T-cell (primary cell): ENCODE measurements at regions not wholly inside any gene's neighbourhood (a gene's known extent, or its start where the extent isn't known, plus 50 kb on each side); places are given as distances from the start of the nearest gene placed in this dataset.

Experiments
- ATAC-seq, 4 experiments: fragments of 200-7000 bp in 3 of 4; fragments of 150-1000 bp in 1 of 4; cut with Tn5 transposase; replicated peaks in 1 of 4; 1 replicate in 3 of 4; 2 replicates in 1 of 4; pipeline ENCODE4 v1.10.0; 2021; ENCODE audit warnings: moderate library complexity in 3 of 4, mild to moderate bottlenecking in 2 of 4, moderate number of reproducible peaks in 1 of 4
- CTCF ChIA-PET, 2 donors: fragments of 300-600 bp; sonication (Branson Sonifier 250); formaldehyde crosslinking; loops; one replicate each; lab custom pipeline; 2022; ENCODE audit warnings: antibody characterized with exemption in 2 of 2; lab: Charles Lee
- POLR2A ChIA-PET, 2 donors: fragments of 300-600 bp; sonication (Branson Sonifier 250); formaldehyde crosslinking; loops; one replicate each; lab custom pipeline; 2022; ENCODE audit warnings: antibody characterized with exemption in 2 of 2; lab: Charles Lee
- DNase-seq, 35 experiments: peaks; one replicate each; pipeline versions ENCODE4 v3.0.0 to v3.0.0-alpha.2; 2013 to 2023
- H3K27ac ChIP-seq: one replicate; pipeline ENCODE4 v1.5.1; 2013; ENCODE audit warnings: low read length
- H3K27me3 ChIP-seq, 2 experiments: replicated peaks in 1 of 2; 1 replicate in 1 of 2; 2 replicates in 1 of 2; pipeline versions ENCODE4 v1.6.1 to v1.7.0; 2013; ENCODE audit warnings: low read length in 1 of 2, mixed read lengths in 1 of 2; ENCODE audit not compliant: control insufficient read depth in 2 of 2, insufficient read depth in 2 of 2; ENCODE audit errors: extremely low read depth in 1 of 2
- H3K36me3 ChIP-seq, 2 donors: 1 replicate in 1 of 2; 2 replicates in 1 of 2; pipeline versions ENCODE4 v1.6.1 to v1.7.0; 2013; ENCODE audit warnings: low read length in 1 of 2; ENCODE audit not compliant: control insufficient read depth in 2 of 2, insufficient read depth in 1 of 2; ENCODE audit errors: extremely low read depth in 1 of 2
- H3K4me1 ChIP-seq, 2 experiments: 1 replicate in 1 of 2; 2 replicates in 1 of 2; pipeline versions ENCODE4 v1.6.1 to v1.7.0; 2013; ENCODE audit warnings: low read length in 2 of 2, mixed read lengths in 1 of 2; ENCODE audit not compliant: insufficient read depth in 2 of 2, control insufficient read depth in 1 of 2; ENCODE audit errors: extremely low read depth in 1 of 2
- H3K4me3 ChIP-seq, 2 donors: 1 replicate in 1 of 2; 2 replicates in 1 of 2; pipeline versions ENCODE4 v1.5.1 to v1.7.0; 2013; ENCODE audit warnings: mild to moderate bottlenecking in 2 of 2, low read length in 1 of 2, moderate library complexity in 1 of 2; ENCODE audit not compliant: control insufficient read depth in 1 of 2; ENCODE audit errors: extremely low read depth in 1 of 2
- H3K9me3 ChIP-seq: 2 replicates; pipeline ENCODE4 v1.7.0; 2013
- H3K27ac Mint-ChIP-seq, 2 donors: one replicate each; pipeline ENCODE4 v1.8.0; 2020 to 2021; ENCODE audit warnings: mild to moderate bottlenecking in 2 of 2, mixed read lengths in 2 of 2
- H3K27me3 Mint-ChIP-seq, 2 donors: one replicate each; pipeline ENCODE4 v1.8.0; 2021 to 2022; ENCODE audit warnings: mixed read lengths in 2 of 2
- H3K36me3 Mint-ChIP-seq: one replicate; pipeline ENCODE4 v1.8.0; 2021; ENCODE audit warnings: mixed read lengths
- H3K4me1 Mint-ChIP-seq, 3 donors: one replicate each; pipeline ENCODE4 v1.8.0; 2020 to 2022; ENCODE audit warnings: mixed read lengths in 3 of 3, mild to moderate bottlenecking in 1 of 3
- H3K4me3 Mint-ChIP-seq, 3 donors: one replicate each; pipeline ENCODE4 v1.8.0; 2020 to 2022; ENCODE audit warnings: mild to moderate bottlenecking in 3 of 3, mixed read lengths in 3 of 3, moderate library complexity in 3 of 3
- H3K9me3 Mint-ChIP-seq, 3 donors: one replicate each; pipeline ENCODE4 v1.8.0; 2020 to 2022; ENCODE audit warnings: mixed read lengths in 3 of 3
- WGBS: methylation state at CpG from one replicate; pipeline ENCODE4 v1.1.5; 2013; ENCODE audit warnings: missing lambda C conversion rate; ENCODE audit not compliant: insufficient coverage; 5-methylcytosine and 5-hydroxymethylcytosine counted together

DNA sequence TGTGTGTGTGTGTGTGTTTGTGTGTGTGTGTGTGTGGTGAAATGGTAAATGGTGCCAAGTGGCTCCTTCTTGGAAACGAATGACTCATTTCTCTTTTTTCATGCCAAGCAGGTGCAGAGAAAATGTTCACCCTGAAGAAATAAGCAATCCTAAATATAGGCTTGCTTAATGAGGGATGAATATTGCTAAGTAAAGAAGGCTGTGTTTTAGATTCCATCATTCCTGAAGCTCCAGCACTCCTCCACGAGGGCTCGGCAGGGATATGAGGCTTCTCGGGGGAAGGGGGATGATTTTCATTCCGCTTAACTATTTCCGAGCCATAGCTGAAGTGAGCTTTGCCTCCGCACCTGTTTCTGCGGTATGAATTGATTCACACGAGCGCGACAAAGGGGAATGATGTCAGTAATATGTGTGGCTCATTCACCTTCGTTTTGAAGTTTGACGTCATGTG lies 72.9 kb downstream of the TSN start:
- Mint-ChIP-seq H3K4me3 (no peak overlapping the region), H3K9me3 (no peaks in the 10 kb centered on the region), H3K4me1 (no peaks in the 10 kb centered on the region), H3K27ac (no peak overlapping the region), H3K27me3 (peaks cover 0 to 5% of the 10 kb centered on the region in 2 donors), H3K36me3 (no peaks in the 10 kb centered on the region)
- ATAC-seq, result no peak
- ChIA-PET POLR2A (no interaction called here), CTCF (interaction anchor here in 1 of 2 donors (0.5 kb wide), 1 partner anchor 150 kb away, joined by 6 read pairs; no protein-coding TSS in a partner anchor)
- no peak overlapping the region for H3K4me3 ChIP-seq
- no peaks in the 10 kb centered on the region for H3K36me3 ChIP-seq
- H3K9me3 ChIP-seq, result no peaks in the 10 kb centered on the region
- no peak overlapping the region for H3K27ac ChIP-seq
- no peak for DNase-seq
- peaks cover 0 to 10% of the 10 kb centered on the region in 2 experiments for H3K27me3 ChIP-seq
- H3K4me1 ChIP-seq, result no peaks in the 10 kb centered on the region
- 93% methylated on average over 8 of the region's 13 CpGs for WGBS

DNA sequence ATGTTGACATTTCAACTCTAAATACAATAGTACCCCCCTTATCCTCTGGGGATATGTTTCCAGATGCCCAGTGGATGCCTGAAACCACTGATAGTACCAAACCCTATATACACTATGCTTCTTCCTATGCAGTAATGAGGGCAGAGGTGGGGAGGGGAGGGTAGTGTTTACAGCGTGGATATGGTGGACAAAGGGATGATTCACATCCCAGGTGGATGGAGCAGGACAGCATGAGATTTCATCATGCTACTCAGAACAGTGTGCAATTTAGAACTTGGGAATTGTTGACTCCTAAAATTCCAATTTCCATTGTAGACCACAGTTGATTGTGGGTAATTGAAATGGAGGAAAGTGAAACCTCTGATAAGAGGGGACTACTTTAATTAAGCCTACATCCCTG lies 75.4 kb downstream of the TSN start:
- H3K27ac ChIP-seq, result no peak overlapping the region
- no peaks in the 10 kb centered on the region for H3K4me1 ChIP-seq
- Mint-ChIP-seq H3K27me3 (peaks cover 0 to 9% of the 10 kb centered on the region in 2 donors), H3K4me3 (no peak overlapping the region), H3K36me3 (no peaks in the 10 kb centered on the region), H3K27ac (no peak overlapping the region), H3K9me3 (no peaks in the 10 kb centered on the region), H3K4me1 (no peaks in the 10 kb centered on the region)
- no peak for ATAC-seq
- no peak overlapping the region for H3K4me3 ChIP-seq
- no peaks in the 10 kb centered on the region for H3K9me3 ChIP-seq
- ChIA-PET POLR2A (no interaction called here), CTCF (no interaction called here)
- no CpG with 5 or more reads among the region's 1 CpG for WGBS
- H3K36me3 ChIP-seq, result no peaks in the 10 kb centered on the region
- no peak for DNase-seq
- H3K27me3 ChIP-seq, result peaks cover 0 to 10% of the 10 kb centered on the region in 2 experiments

DNA sequence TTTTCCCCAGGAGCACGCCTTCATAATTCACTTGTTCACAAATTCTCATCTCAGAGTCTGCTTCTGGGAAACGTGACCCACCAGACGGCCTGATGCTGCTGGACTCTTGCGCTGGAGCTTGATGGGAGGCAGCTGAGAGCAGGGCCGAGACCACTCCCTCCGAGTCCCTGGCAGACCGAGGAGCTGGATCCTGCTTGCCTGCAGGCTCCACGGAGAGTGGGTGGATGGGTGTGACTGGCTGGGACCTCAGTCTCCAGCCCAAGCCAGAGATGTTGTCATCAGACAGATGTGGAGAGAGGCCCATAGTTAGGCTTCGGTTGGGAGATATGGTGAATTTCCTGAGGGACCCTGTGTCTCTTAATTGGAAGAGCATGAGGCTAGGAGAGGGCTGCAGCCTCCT lies 76.4 kb downstream of the TSN start:
- ChIA-PET POLR2A (no interaction called here), CTCF (no interaction called here)
- no peaks in the 10 kb centered on the region for H3K9me3 Mint-ChIP-seq

DNA sequence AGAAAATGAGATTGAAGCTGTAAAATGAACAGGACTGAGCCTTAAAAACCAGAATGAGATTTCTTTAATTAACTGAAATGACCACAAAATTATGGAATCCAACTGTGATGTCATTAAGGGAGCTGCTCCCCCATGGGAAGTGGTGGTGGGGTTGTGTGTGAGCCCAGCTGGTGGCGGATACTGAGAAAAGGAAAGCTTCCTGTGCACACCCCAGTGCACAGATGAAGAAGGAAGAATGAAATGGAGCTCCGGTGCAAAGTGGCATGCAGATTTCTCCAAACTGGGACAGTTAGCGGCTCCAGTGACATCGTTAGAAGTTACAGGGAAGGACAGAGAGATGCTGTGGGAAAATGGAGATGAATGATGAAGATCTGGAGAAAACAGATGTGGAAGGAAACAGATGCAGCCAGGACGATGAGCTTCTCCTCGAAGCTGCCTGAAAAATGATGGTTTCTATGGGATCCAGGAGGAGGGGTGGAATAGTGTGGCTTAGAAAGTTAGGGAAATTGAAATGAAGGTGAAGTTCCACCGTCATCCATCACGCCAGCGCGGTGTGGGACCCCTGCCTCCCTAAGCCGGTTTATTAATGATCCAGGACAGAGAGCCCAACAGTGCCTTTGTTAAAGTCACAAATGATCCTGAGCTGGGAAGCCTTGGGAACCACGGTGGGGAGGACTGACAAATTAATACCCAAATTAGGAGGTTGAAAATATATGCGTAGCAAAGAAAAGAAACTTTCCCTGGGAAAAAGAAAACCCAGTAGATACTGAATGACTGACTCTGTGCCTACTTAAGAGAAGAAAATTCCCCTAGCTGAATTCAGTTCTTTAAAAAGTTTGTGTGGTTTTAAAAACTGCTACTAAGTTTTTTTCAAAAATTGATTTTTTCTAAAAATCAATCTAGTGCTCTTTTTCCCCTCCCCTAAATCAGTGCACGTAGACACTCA lies 77.2 kb downstream of the TSN start:
- peaks cover 0 to 10% of the 10 kb centered on the region in 2 experiments for H3K27me3 ChIP-seq
- ChIA-PET CTCF (no interaction called here), POLR2A (no interaction called here)
- Mint-ChIP-seq H3K36me3 (no peaks in the 10 kb centered on the region), H3K4me3 (no peak overlapping the region), H3K27me3 (peaks cover 0 to 18% of the 10 kb centered on the region in 2 donors), H3K4me1 (no peaks in the 10 kb centered on the region), H3K9me3 (no peaks in the 10 kb centered on the region), H3K27ac (no peak overlapping the region)
- no peak overlapping the region for H3K4me3 ChIP-seq
- WGBS, result 76% methylated on average over 11 of the region's 14 CpGs
- no peaks in the 10 kb centered on the region for H3K9me3 ChIP-seq
- ATAC-seq, result no peak
- no peaks in the 10 kb centered on the region for H3K4me1 ChIP-seq
- no peaks in the 10 kb centered on the region for H3K36me3 ChIP-seq
- DNase-seq, result no peak
- no peak overlapping the region for H3K27ac ChIP-seq

More for the DNA sequence above, 76.4 kb downstream of the TSN start:
- no peak overlapping the region for H3K4me3 Mint-ChIP-seq
- no peaks in the 10 kb centered on the region for H3K36me3 ChIP-seq
- no peaks in the 10 kb centered on the region for H3K4me1 Mint-ChIP-seq
- ATAC-seq (no peak), DNase-seq (no peak)
- no peaks in the 10 kb centered on the region for H3K9me3 ChIP-seq
- no peaks in the 10 kb centered on the region for H3K36me3 Mint-ChIP-seq
- H3K4me3 ChIP-seq, result no peak overlapping the region
- WGBS, result 81% methylated on average over 8 of the region's 9 CpGs
- H3K27ac Mint-ChIP-seq, result no peak overlapping the region
- H3K27me3 Mint-ChIP-seq, result peaks cover 0 to 11% of the 10 kb centered on the region in 2 donors
- no peaks in the 10 kb centered on the region for H3K4me1 ChIP-seq
- H3K27me3 ChIP-seq, result peaks cover 0 to 10% of the 10 kb centered on the region in 2 experiments
- H3K27ac ChIP-seq, result no peak overlapping the region

DNA sequence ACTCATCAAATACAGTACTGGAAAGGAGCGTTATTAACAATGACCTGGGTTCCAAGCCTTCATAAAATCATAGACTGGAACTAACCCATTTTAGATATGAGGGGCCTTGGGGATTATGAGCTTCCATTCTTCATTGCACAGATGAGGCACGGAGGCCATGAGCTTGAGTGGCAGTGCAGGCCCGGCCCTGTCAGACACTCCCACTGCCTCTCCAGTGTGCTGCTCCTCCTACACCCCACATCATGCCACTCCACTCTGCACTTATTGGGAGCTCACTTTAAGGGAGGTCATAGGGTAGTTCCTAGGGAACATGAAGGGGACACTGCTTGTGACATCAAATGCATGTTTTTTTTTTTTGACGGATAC lies 77.9 kb downstream of the TSN start:
- ATAC-seq (no peak), DNase-seq (no peak)
- no peak overlapping the region for H3K4me3 Mint-ChIP-seq
- no peaks in the 10 kb centered on the region for H3K9me3 Mint-ChIP-seq
- H3K27me3 ChIP-seq, result peaks cover 0 to 10% of the 10 kb centered on the region in 2 experiments
- no peaks in the 10 kb centered on the region for H3K4me1 ChIP-seq
- no peaks in the 10 kb centered on the region for H3K4me1 Mint-ChIP-seq
- H3K9me3 ChIP-seq, result no peaks in the 10 kb centered on the region
- WGBS, result no CpG with 5 or more reads among the region's 4 CpGs
- ChIA-PET POLR2A (no interaction called here), CTCF (interaction anchor here in 1 of 2 donors (0.7 kb wide), 1 partner anchor 344 kb away, joined by 3 read pairs; no protein-coding TSS in a partner anchor)
- H3K27me3 Mint-ChIP-seq, result peaks cover 0 to 13% of the 10 kb centered on the region in 2 donors
- no peaks in the 10 kb centered on the region for H3K36me3 ChIP-seq
- no peak overlapping the region for H3K27ac ChIP-seq
- no peaks in the 10 kb centered on the region for H3K36me3 Mint-ChIP-seq
- no peak overlapping the region for H3K4me3 ChIP-seq
- no peak overlapping the region for H3K27ac Mint-ChIP-seq

DNA sequence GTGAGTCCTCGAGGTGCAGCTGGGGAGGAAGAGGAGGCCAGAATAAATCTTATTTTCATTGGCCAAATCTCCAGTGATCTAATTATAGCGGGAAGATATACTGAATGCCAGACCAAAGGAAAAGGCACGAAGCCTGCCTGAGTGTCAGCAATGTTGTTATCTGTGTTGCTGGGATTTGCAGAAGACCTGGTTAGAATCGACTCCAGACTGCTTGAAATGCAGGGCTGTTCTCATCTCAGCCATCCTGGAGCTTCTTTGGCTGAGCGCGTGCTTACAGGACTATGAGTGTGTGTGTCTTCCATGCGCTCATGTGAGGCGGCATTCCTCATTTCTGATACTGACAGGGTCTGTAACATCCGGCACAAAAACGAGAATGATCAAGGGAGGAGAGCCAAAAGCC lies 81.2 kb downstream of the TSN start:
- Histone ChIP-seq H3K4me3 (no peak overlapping the region), H3K27ac (no peak overlapping the region), H3K9me3 (no peaks in the 10 kb centered on the region), H3K27me3 (peaks cover 0 to 10% of the 10 kb centered on the region in 2 experiments), H3K4me1 (no peaks in the 10 kb centered on the region), H3K36me3 (no peaks in the 10 kb centered on the region)
- 77% methylated on average over 9 of the region's 10 CpGs for WGBS
- Mint-ChIP-seq H3K27me3 (peaks cover 0 to 13% of the 10 kb centered on the region in 2 donors), H3K27ac (no peak overlapping the region), H3K9me3 (no peaks in the 10 kb centered on the region), H3K4me3 (no peak overlapping the region), H3K4me1 (no peaks in the 10 kb centered on the region), H3K36me3 (no peaks in the 10 kb centered on the region)
- CTCF ChIA-PET, result no interaction called here
- ATAC-seq (no peak), DNase-seq (no peak)
- POLR2A ChIA-PET, result no interaction called here
